ENCODE measurements at regions not wholly inside any gene's neighbourhood (a gene's known extent, or its start where the extent isn't known, plus 50 kb on each side); places are given as distances from the start of the nearest gene placed in this dataset.

DNA sequence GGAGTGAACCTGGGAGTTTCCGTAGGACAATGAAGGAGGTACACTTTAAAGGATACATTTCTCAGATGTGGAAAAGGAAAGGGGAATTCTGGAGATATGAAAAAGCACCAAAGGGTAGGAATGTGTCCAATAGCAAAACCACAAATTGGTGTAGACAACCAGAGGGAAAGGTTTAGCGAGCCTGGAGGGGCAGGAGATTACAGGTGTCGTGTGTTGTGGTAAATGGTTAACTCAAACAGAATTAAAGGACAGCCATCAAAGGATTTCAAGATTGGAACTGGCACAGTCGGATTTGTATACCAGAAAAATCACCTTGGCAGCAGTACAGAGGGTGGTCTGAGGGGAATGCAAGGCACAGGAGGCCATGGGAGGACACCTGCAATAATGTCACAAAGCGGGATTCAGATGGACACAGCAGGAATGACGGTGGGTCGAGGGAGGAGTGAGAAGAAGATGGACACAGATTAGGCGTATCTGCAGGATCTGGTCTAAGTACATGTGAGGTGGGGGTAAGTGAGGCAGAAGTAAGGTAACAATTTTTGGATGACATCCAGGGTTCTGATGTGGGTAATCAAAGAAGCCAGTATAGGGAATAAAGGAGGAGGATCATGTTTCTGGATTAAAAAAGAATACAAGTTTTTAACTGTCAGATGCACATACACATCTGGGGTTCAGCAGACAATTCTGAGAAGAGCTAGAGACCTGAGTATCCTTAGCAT is 361.6 kb downstream of the KLF12 start:
- TF ChIP-seq, protein P1, sequence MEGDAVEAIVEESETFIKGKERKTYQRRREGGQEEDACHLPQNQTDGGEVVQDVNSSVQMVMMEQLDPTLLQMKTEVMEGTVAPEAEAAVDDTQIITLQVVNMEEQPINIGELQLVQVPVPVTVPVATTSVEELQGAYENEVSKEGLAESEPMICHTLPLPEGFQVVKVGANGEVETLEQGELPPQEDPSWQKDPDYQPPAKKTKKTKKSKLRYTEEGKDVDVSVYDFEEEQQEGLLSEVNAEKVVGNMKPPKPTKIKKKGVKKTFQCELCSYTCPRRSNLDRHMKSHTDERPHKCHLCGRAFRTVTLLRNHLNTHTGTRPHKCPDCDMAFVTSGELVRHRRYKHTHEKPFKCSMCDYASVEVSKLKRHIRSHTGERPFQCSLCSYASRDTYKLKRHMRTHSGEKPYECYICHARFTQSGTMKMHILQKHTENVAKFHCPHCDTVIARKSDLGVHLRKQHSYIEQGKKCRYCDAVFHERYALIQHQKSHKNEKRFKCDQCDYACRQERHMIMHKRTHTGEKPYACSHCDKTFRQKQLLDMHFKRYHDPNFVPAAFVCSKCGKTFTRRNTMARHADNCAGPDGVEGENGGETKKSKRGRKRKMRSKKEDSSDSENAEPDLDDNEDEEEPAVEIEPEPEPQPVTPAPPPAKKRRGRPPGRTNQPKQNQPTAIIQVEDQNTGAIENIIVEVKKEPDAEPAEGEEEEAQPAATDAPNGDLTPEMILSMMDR (IDR thresholded peaks at IDR 0.05; ENCODE audit: low read length), result no peak
- TF ChIP-seq EZH2 (IDR thresholded peaks at IDR 0.05; ENCODE audit: borderline replicate concordance, low read length), result no peak
